Epithelial cell of proximal tubule (primary cell): ENCODE measurements at regions not wholly inside any gene's neighbourhood (a gene's known extent, or its start where the extent isn't known, plus 50 kb on each side); places are given as distances from the start of the nearest gene placed in this dataset.

Experiments used
- DNase-seq: peaks from one replicate; pipeline ENCODE4 v3.0.0-alpha.2; 2011; ENCODE audit warnings: low read depth
- H3K4me3 ChIP-seq: 2 replicates; pipeline ENCODE4 v1.5.1; 2011; ENCODE audit warnings: low read depth, mild to moderate bottlenecking, low read length
- TF ChIP-seq, protein P1 (sequence below): conservative IDR thresholded peaks from 2 replicates; pipeline ENCODE4 v1.5.1; 2012; ENCODE audit warnings: low read depth, mild to moderate bottlenecking, low read length

DNA sequence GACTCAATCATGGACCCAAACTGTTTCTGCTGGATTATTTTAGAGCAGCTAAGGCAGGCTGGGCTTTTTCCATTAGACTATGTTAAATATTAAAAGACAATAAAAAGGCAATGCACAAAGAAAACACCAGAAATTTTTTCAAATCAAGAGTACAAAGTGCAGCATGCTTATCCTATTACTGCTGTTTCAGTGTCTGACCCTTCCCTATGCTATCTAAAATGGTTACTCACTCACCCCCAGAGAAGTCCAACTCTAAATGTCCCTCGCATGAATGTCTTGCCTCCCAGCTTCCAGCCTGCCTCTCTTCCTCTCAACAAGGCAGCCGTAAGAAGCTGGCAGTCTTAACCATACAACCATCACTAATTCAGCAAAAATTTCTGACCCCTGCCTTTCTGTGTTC lies 108.7 kb upstream of the SYT6 start:
- no peak for DNase-seq
- TF ChIP-seq, protein P1, sequence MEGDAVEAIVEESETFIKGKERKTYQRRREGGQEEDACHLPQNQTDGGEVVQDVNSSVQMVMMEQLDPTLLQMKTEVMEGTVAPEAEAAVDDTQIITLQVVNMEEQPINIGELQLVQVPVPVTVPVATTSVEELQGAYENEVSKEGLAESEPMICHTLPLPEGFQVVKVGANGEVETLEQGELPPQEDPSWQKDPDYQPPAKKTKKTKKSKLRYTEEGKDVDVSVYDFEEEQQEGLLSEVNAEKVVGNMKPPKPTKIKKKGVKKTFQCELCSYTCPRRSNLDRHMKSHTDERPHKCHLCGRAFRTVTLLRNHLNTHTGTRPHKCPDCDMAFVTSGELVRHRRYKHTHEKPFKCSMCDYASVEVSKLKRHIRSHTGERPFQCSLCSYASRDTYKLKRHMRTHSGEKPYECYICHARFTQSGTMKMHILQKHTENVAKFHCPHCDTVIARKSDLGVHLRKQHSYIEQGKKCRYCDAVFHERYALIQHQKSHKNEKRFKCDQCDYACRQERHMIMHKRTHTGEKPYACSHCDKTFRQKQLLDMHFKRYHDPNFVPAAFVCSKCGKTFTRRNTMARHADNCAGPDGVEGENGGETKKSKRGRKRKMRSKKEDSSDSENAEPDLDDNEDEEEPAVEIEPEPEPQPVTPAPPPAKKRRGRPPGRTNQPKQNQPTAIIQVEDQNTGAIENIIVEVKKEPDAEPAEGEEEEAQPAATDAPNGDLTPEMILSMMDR: no peak

DNA sequence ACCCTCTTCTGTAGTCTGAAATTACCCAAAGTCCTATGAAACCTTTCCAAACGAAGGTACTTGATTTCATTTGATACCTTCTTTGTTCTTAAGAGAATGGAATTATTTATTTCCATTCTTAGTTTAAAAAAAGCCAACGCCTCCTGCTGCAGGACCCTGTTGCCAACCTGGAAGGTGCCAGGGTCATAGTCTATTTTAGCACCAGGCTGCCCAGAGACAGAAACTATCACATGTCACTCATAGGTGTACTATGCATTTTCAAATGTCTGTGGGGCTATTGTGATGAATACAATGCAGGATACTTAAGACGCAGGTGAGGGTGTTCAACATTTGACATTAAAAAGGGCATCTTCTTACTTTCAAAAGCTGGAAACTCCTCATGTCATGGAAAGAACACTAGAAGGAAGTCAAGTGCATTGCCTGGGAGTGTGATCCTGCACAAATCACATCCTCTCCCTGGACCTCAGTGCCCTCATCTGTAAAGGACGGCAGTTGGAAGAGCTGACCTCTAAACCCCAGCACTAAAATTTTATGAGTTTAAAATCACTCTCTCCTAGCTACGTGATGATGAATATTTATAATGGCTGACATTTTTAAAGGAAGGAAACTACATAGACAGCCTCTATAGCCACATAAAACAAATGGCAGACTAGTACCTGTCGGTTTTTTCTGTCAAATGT lies 107.3 kb upstream of the SYT6 start:
- DNase-seq: no peak
- H3K4me3 ChIP-seq: no peak overlapping the region
- TF ChIP-seq, protein P1: no peak

More for the DNA sequence above, 108.7 kb upstream of the SYT6 start:
- H3K4me3 ChIP-seq: no peak overlapping the region

- no peak overlapping the region for H3K4me3 ChIP-seq
- TF ChIP-seq, protein P1: no peak
- no peak for DNase-seq
Observed at GRCh38 chr1:114259511-114260160, 106.0 kb upstream of the SYT6 start.

DNA sequence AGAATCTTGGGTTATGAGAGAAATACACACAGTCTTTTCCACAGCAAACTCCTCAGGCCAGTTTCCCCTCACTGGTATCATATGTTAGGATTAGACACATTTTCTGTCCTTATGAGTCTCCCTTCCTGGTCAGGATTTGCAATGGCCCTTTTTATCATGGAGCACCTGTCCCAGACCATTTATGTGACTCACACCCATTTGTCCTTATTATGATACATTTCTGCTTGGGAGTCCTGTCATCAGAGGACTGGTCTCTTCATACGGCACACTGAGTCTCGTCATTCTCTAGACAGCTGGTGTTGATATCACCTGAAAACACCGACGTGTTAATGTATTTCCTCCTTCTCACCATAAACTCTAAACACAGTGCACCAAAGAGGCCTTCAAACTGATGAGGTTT lies 105.0 kb upstream of the SYT6 start:
- H3K4me3 ChIP-seq: no peak overlapping the region
- TF ChIP-seq, protein P1: no peak
- DNase-seq: no peak

GRCh38 chr1:114258074-114258473 lies 104.4 kb upstream of the SYT6 start:
- H3K4me3 ChIP-seq: no peak overlapping the region
- DNase-seq: no peak
- TF ChIP-seq, protein P1: no peak

DNA sequence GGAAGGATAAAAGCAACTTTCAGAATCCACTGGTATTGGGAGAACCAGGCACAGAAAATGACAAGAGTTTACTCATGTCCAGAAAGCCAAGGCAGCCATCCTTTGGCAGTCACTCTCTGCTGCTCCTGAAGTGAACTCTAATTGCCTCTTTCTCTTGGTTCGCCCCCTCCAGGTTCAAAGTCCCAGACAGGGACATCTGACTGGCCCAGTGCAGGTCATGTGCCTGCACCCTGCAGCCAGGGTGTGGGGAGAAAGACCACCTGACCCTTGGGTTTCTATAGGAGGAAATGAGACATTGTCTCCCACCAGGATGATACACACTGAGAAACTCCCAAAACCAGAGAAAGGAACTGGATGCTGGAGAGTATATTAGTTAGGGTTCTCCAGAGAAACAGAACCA lies 103.9 kb upstream of the SYT6 start:
- H3K4me3 ChIP-seq: no peak overlapping the region
- DNase-seq: no peak
- TF ChIP-seq, protein P1: no peak

GRCh38 chr1:114253900-114254299 lies 100.2 kb upstream of the SYT6 start:
- DNase-seq: no peak
- TF ChIP-seq, protein P1: no peak
- H3K4me3 ChIP-seq: no peak overlapping the region
